Activated T-helper 1 cell treated with anti-CD3 and anti-CD28 coated beads, Interleukin-12 subunit alpha, Interleukin-12 subunit beta, Interleukin-2, Interleukin-4 antibody, amounts not matched to agents 30 ng/mL and 10 ng/mL and 1 ng/mL, durations not matched to agents 14 hours and 24 hours and 36 hours (primary cell): ENCODE measurements at regions not wholly inside any gene's neighbourhood (a gene's known extent, or its start where the extent isn't known, plus 50 kb on each side); places are given as distances from the start of the nearest gene placed in this dataset.
"Not testable (repeated sequence)": the region's sequence is repeated elsewhere in the genome, so short reads cannot be mapped to it uniquely, and the experiment has no call there.

Source experiments
- DNase-seq: peaks from one replicate; pipeline ENCODE4 v3.0.0; 2021; ENCODE audit warnings: low spot score
- H3K27ac Mint-ChIP-seq: one replicate; pipeline ENCODE4 v1.8.0; 2021; ENCODE audit warnings: mild to moderate bottlenecking, mixed read lengths
- H3K27me3 Mint-ChIP-seq: one replicate; pipeline ENCODE4 v1.8.0; 2022; ENCODE audit warnings: mild to moderate bottlenecking, moderate library complexity, mixed read lengths; ENCODE audit not compliant: insufficient read depth
- H3K36me3 Mint-ChIP-seq: one replicate; pipeline ENCODE4 v1.8.0; 2021; ENCODE audit warnings: low read depth, mixed read lengths
- H3K4me1 Mint-ChIP-seq: one replicate; pipeline ENCODE4 v1.8.0; 2021; ENCODE audit warnings: low read depth, mixed read lengths
- H3K4me3 Mint-ChIP-seq: one replicate; pipeline ENCODE4 v1.8.0; 2021; ENCODE audit warnings: mild to moderate bottlenecking, moderate library complexity, mixed read lengths
- H3K9me3 Mint-ChIP-seq: one replicate; pipeline ENCODE4 v1.8.0; 2021; ENCODE audit warnings: mixed read lengths
- intact Hi-C: fragments of 100-400 bp; cut with micrococcal nuclease; formaldehyde crosslinking; loops from one replicate; pipeline ENCODE4 v1.15.1; 2024

- H3K27ac Mint-ChIP-seq: no peak overlapping the region
- peaks cover 17% of the 10 kb centered on the region for H3K4me1 Mint-ChIP-seq
- H3K9me3 Mint-ChIP-seq: peaks cover 10% of the 10 kb centered on the region
- H3K4me3 Mint-ChIP-seq: no peak overlapping the region
- H3K27me3 Mint-ChIP-seq: no peaks in the 10 kb centered on the region
- no peak for DNase-seq
- H3K36me3 Mint-ChIP-seq: peaks cover 5% of the 10 kb centered on the region
- intact Hi-C loops: loop anchor here (5.0 kb wide), 1 partner anchor 242 kb away; no protein-coding TSS in a partner anchor
Observed at GRCh38 chr5:40165106-40165788, 514.5 kb upstream of the PTGER4 start.

- Mint-ChIP-seq H3K4me1 (no peaks in the 10 kb centered on the region), H3K9me3 (peaks cover 9% of the 10 kb centered on the region), H3K27me3 (no peaks in the 10 kb centered on the region), H3K4me3 (no peak overlapping the region), H3K27ac (no peak overlapping the region), H3K36me3 (peaks cover 4% of the 10 kb centered on the region)
- DNase-seq: no peak
- intact Hi-C loops: no loop called here
Observed at GRCh38 chr5:40160435-40160834, 519.3 kb upstream of the PTGER4 start.

- Mint-ChIP-seq H3K4me3 (no peak overlapping the region), H3K27ac (no peak overlapping the region), H3K27me3 (no peaks in the 10 kb centered on the region), H3K36me3 (peaks cover 4% of the 10 kb centered on the region), H3K4me1 (peaks cover 12% of the 10 kb centered on the region), H3K9me3 (peaks cover 13% of the 10 kb centered on the region)
- no peak for DNase-seq
- intact Hi-C loops: no loop called here
Observed at GRCh38 chr5:40154194-40154593, 525.5 kb upstream of the PTGER4 start.

- Mint-ChIP-seq H3K9me3 (peaks cover 13% of the 10 kb centered on the region), H3K4me1 (peaks cover 12% of the 10 kb centered on the region)
Observed at GRCh38 chr5:40150896-40151295, 528.8 kb upstream of the PTGER4 start.

GRCh38 chr5:40141896-40142295, 537.8 kb upstream of the PTGER4 start:
- DNase-seq: no peak
- H3K4me1 Mint-ChIP-seq: peaks cover 9% of the 10 kb centered on the region
- H3K27me3 Mint-ChIP-seq: no peaks in the 10 kb centered on the region
- no peaks in the 10 kb centered on the region for H3K36me3 Mint-ChIP-seq
- no peak overlapping the region for H3K27ac Mint-ChIP-seq
- intact Hi-C loops: no loop called here
- no peaks in the 10 kb centered on the region for H3K9me3 Mint-ChIP-seq
- H3K4me3 Mint-ChIP-seq: no peak overlapping the region

More at GRCh38 chr5:40150896-40151295, 528.8 kb upstream of the PTGER4 start:
- Mint-ChIP-seq H3K4me3 (no peak overlapping the region), H3K27me3 (no peaks in the 10 kb centered on the region), H3K27ac (no peak overlapping the region), H3K36me3 (peaks cover 4% of the 10 kb centered on the region)
- no peak for DNase-seq
- intact Hi-C loops: no loop called here

GRCh38 chr5:40141418-40141817, 538.3 kb upstream of the PTGER4 start:
- H3K27me3 Mint-ChIP-seq: no peaks in the 10 kb centered on the region
- no peak overlapping the region for H3K27ac Mint-ChIP-seq
- no peaks in the 10 kb centered on the region for H3K9me3 Mint-ChIP-seq
- no peak for DNase-seq
- H3K4me3 Mint-ChIP-seq: no peak overlapping the region
- peaks cover 9% of the 10 kb centered on the region for H3K4me1 Mint-ChIP-seq
- no peaks in the 10 kb centered on the region for H3K36me3 Mint-ChIP-seq
- intact Hi-C loops: no loop called here

GRCh38 chr5:40137223-40137622, 542.5 kb upstream of the PTGER4 start:
- Mint-ChIP-seq H3K27ac (no peak overlapping the region), H3K27me3 (no peaks in the 10 kb centered on the region), H3K36me3 (no peaks in the 10 kb centered on the region), H3K4me1 (peaks cover 3% of the 10 kb centered on the region), H3K4me3 (no peak overlapping the region), H3K9me3 (peaks cover 3% of the 10 kb centered on the region)
- intact Hi-C loops: no loop called here
- DNase-seq: no peak

- Mint-ChIP-seq H3K9me3 (peaks cover 5% of the 10 kb centered on the region), H3K4me3 (no peak overlapping the region), H3K36me3 (no peaks in the 10 kb centered on the region), H3K27ac (no peak overlapping the region), H3K4me1 (no peaks in the 10 kb centered on the region), H3K27me3 (no peaks in the 10 kb centered on the region)
- DNase-seq: no peak
- intact Hi-C loops: no loop called here
Observed at GRCh38 chr5:40134883-40135520, 544.7 kb upstream of the PTGER4 start.

- peaks cover 60% of the 10 kb centered on the region for H3K9me3 Mint-ChIP-seq
- no peak overlapping the region for H3K27ac Mint-ChIP-seq
- no peak overlapping the region for H3K4me3 Mint-ChIP-seq
- H3K4me1 Mint-ChIP-seq: peaks cover 15% of the 10 kb centered on the region
- H3K27me3 Mint-ChIP-seq: no peaks in the 10 kb centered on the region
- H3K36me3 Mint-ChIP-seq: peaks cover 16% of the 10 kb centered on the region
- intact Hi-C loops: no loop called here
- DNase-seq: no peak
Observed at GRCh38 chr5:40124367-40124766, 555.3 kb upstream of the PTGER4 start.

- Mint-ChIP-seq H3K27me3 (no peaks in the 10 kb centered on the region), H3K27ac (no peak overlapping the region), H3K9me3 (peaks cover 32% of the 10 kb centered on the region), H3K4me3 (no peak overlapping the region), H3K4me1 (no peaks in the 10 kb centered on the region), H3K36me3 (peaks cover 5% of the 10 kb centered on the region)
- DNase-seq: no peak
- intact Hi-C loops: no loop called here
Observed at GRCh38 chr5:40121236-40121635, 558.5 kb upstream of the PTGER4 start.

GRCh38 chr5:40112875-40113274, 566.8 kb upstream of the PTGER4 start:
- no peak for DNase-seq
- H3K27me3 Mint-ChIP-seq: peaks cover 2% of the 10 kb centered on the region
- H3K9me3 Mint-ChIP-seq: no peaks in the 10 kb centered on the region
- no peak overlapping the region for H3K27ac Mint-ChIP-seq
- H3K4me3 Mint-ChIP-seq: no peak overlapping the region
- H3K36me3 Mint-ChIP-seq: no peaks in the 10 kb centered on the region
- H3K4me1 Mint-ChIP-seq: no peaks in the 10 kb centered on the region
- intact Hi-C loops: no loop called here

GRCh38 chr5:40111036-40111435, 568.7 kb upstream of the PTGER4 start:
- H3K9me3 Mint-ChIP-seq, H3K4me1 Mint-ChIP-seq, intact Hi-C loops: not testable (repeated sequence)

GRCh38 chr5:40108764-40109390, 570.8 kb upstream of the PTGER4 start:
- H3K36me3 Mint-ChIP-seq, H3K27ac Mint-ChIP-seq, H3K4me3 Mint-ChIP-seq, intact Hi-C loops, H3K4me1 Mint-ChIP-seq, H3K27me3 Mint-ChIP-seq, DNase-seq: not testable (repeated sequence)
- peaks cover 12% of the 10 kb centered on the region for H3K9me3 Mint-ChIP-seq

More at GRCh38 chr5:40111036-40111435, 568.7 kb upstream of the PTGER4 start:
- not testable (repeated sequence) for H3K27me3 Mint-ChIP-seq, H3K27ac Mint-ChIP-seq, H3K36me3 Mint-ChIP-seq, H3K4me3 Mint-ChIP-seq, DNase-seq
